K562 (cell line): ENCODE measurements at regions not wholly inside any gene's neighbourhood (a gene's known extent, or its start where the extent isn't known, plus 50 kb on each side); places are given as distances from the start of the nearest gene placed in this dataset.
A peak's percentile ranks its signal among the peaks of the same experiment; 100 is the strongest.

ENCODE experiments used
- ATAC-seq: fragments of 200-7000 bp; cut with Tn5 transposase; 3 replicates; pipeline ENCODE4 v1.9.1; 2020; ENCODE audit warnings: moderate library complexity
- BruUV-seq: library from RNA; stranded (reverse); fragments of 400-500 nt; replicated peaks from 2 replicates; lab custom pipeline; 2021; lab: Mats Ljungman, UMichigan
- CTCF ChIA-PET: fragments of 300-600 bp; formaldehyde crosslinking; extraction: SDS; loops from one replicate; lab custom pipeline; 2021; ENCODE audit warnings: low intra/inter-chr PET ratio; lab: Yijun Ruan, JAX
- POLR2A ChIA-PET: fragments of 300-600, 350-650 bp; sonication (Branson Sonifier 250); formaldehyde crosslinking; extraction: SDS; loops from one replicate; lab custom pipeline; 2021; ENCODE audit warnings: antibody characterized with exemption, inconsistent platforms; lab: Yijun Ruan, JAX
- DNase-seq, 4 experiments: peaks; one replicate each; pipeline versions ENCODE4 v3.0.0 to v3.0.0-alpha.2; 2011 to 2018; ENCODE audit warnings: low spot score in 3 of 4, mixed read lengths in 3 of 4; ENCODE audit errors: extremely low read depth in 1 of 4
- FAIRE-seq: peaks from 2 replicates; lab custom pipeline; 2011; peaks lifted over from hg19 to GRCh38; lab: Jason Lieb, UNC
- H2AFZ ChIP-seq: 2 replicates; pipeline ENCODE4 v1.6.0; 2011; ENCODE audit warnings: low read depth, low read length, control low read depth, inconsistent platforms
- H3K27ac ChIP-seq: fragments of 200-600 bp; 3 replicates; pipeline ENCODE4 v1.8.0; 2011; ENCODE audit warnings: low read depth, mild to moderate bottlenecking, control low read depth, inconsistent platforms, low read length, moderate library complexity, mixed read lengths; ENCODE audit errors: extremely low read depth
- H3K27me3 ChIP-seq, 2 experiments: fragments of 300-600 bp in 1 of 2; 2 replicates in 1 of 2; 3 replicates in 1 of 2; pipeline versions ENCODE4 v1.6.0 to v1.8.0; 2011; ENCODE audit warnings: inconsistent platforms in 2 of 2, low read length in 2 of 2, mild to moderate bottlenecking in 1 of 2, mixed read lengths in 1 of 2, moderate library complexity in 1 of 2; ENCODE audit not compliant: control insufficient read depth in 2 of 2, insufficient read depth in 2 of 2
- H3K36me3 ChIP-seq: fragments of 300-600 bp; 3 replicates; pipeline ENCODE4 v1.8.0; 2011; ENCODE audit warnings: mild to moderate bottlenecking, low read length, inconsistent platforms; ENCODE audit not compliant: control insufficient read depth, insufficient read depth
- H3K4me1 ChIP-seq, 2 experiments: fragments of 200-600 bp in 1 of 2; replicated peaks in 1 of 2; 2 replicates in 1 of 2; 3 replicates in 1 of 2; pipeline versions ENCODE4 v1.5.1 to v1.8.0; 2011; ENCODE audit warnings: inconsistent platforms in 2 of 2, low read length in 2 of 2, mild to moderate bottlenecking in 1 of 2, mixed read lengths in 1 of 2, moderate library complexity in 1 of 2; ENCODE audit not compliant: control insufficient read depth in 2 of 2, insufficient read depth in 2 of 2
- H3K4me2 ChIP-seq: 2 replicates; pipeline ENCODE4 v1.6.1; 2011; ENCODE audit warnings: low read length, control low read depth, inconsistent platforms, mixed read lengths; ENCODE audit not compliant: insufficient read depth
- H3K4me3 ChIP-seq: fragments of 200-600 bp; sonication (generic), shearing (Covaris generic); 2 replicates; pipeline ENCODE4 v1.5.1; 2016; ENCODE audit warnings: control low read depth, inconsistent platforms
- H3K79me2 ChIP-seq: fragments of 200-600 bp; 3 replicates; pipeline ENCODE4 v1.8.0; 2011; ENCODE audit warnings: low read length, inconsistent platforms; ENCODE audit not compliant: control insufficient read depth, insufficient read depth
- H3K9ac ChIP-seq, 2 experiments: 2 replicates each; pipeline versions ENCODE4 v1.6.0 to v1.6.1; 2011; ENCODE audit warnings: low read depth in 2 of 2, low read length in 2 of 2, control low read depth in 1 of 2, inconsistent platforms in 1 of 2, mild to moderate bottlenecking in 1 of 2, mixed read lengths in 1 of 2; ENCODE audit not compliant: insufficient read depth in 1 of 2
- H3K9me1 ChIP-seq: one replicate; pipeline ENCODE4 v1.6.0; 2011; ENCODE audit warnings: inconsistent platforms, mild to moderate bottlenecking, low read length, moderate library complexity; ENCODE audit not compliant: control insufficient read depth, insufficient read depth
- H3K9me3 ChIP-seq: replicated peaks from 2 replicates; pipeline ENCODE4 v1.5.1; 2011; ENCODE audit warnings: low read depth, low read length, inconsistent platforms; ENCODE audit not compliant: control insufficient read depth, insufficient read depth
- H4K20me1 ChIP-seq: replicated peaks from 2 replicates; pipeline ENCODE4 v1.6.1; 2011; ENCODE audit warnings: low read length, inconsistent platforms, mixed read lengths; ENCODE audit not compliant: control insufficient read depth, insufficient read depth
- CHD2 ChIP-seq: IDR thresholded peaks from 2 replicates; pipeline ENCODE4 v1.6.1; 2011; ENCODE audit warnings: low read depth, low read length
- ELF4 ChIP-seq: fragments of 450-650 bp; formaldehyde crosslinking; IDR thresholded peaks from 2 replicates; pipeline ENCODE4 v1.4.0; 2022; ENCODE audit warnings: missing genetic modification characterization
- MYNN ChIP-seq, 2 experiments: sonication (generic); formaldehyde crosslinking in 1 of 2; IDR thresholded peaks; 2 replicates each; pipeline versions ENCODE4 v1.5.0 to v1.6.1; 2016 to 2020; ENCODE audit warnings: antibody characterized with exemption in 1 of 2, missing genetic modification reagents in 1 of 2
- NFYB ChIP-seq: IDR thresholded peaks from 2 replicates; pipeline ENCODE4 v1.6.1; 2011; ENCODE audit warnings: mild to moderate bottlenecking, moderate library complexity; ENCODE audit not compliant: insufficient read length; ENCODE audit errors: extremely low read depth
- RFX1 ChIP-seq: fragments of 450-650 bp; IDR thresholded peaks from 2 replicates; pipeline ENCODE4 v1.6.1; 2016; ENCODE audit warnings: mild to moderate bottlenecking, moderate library complexity
- SMARCB1 ChIP-seq: IDR thresholded peaks from 2 replicates; pipeline ENCODE4 v1.6.1; 2011; ENCODE audit warnings: improper control_type of control experiment, low read depth; ENCODE audit not compliant: insufficient read length
- ZNF212 ChIP-seq: fragments of 450-650 bp; formaldehyde crosslinking; IDR thresholded peaks from 2 replicates; pipeline ENCODE4 v1.4.0; 2020; ENCODE audit warnings: mild to moderate bottlenecking
- ZNF316 ChIP-seq: fragments of 450-650 bp; IDR thresholded peaks from 2 replicates; pipeline ENCODE4 v1.6.1; 2016
- WGBS: fragments of 100-300 bp; shearing (Covaris generic); methylation state at CpG from one replicate; pipeline ENCODE4 v1.1.6; 2016; ENCODE audit warnings: low coverage, mixed read lengths; ENCODE audit not compliant: insufficient coverage; ENCODE audit errors: missing lambda C conversion rate; 5-methylcytosine and 5-hydroxymethylcytosine counted together
- in situ Hi-C: fragments of 300-500 bp; cut with MboI; formaldehyde crosslinking; loops from 4 replicates; pipeline ENCODE4 v1.15.0; 2018; ENCODE audit warnings: inconsistent platforms, mixed read lengths
- intact Hi-C: fragments of 100-400 bp; cut with micrococcal nuclease; formaldehyde crosslinking; loops from 2 replicates; pipeline ENCODE4 v1.14.2; 2022

GRCh38 chr5:30453168-30453567, 740.3 kb upstream of the CDH6 start (continued):
- TF ChIP-seq CHD2 (no peak), NFYB (no peak)

GRCh38 chr5:30450153-30450552, 743.3 kb upstream of the CDH6 start:
- H3K4me3 ChIP-seq = no peak overlapping the region
- FAIRE-seq (no peak), ATAC-seq (no peak)
- intact Hi-C loops = no loop called here
- no peak overlapping the region for H3K9ac ChIP-seq
- H3K9me1 ChIP-seq = no peaks in the 10 kb centered on the region
- POLR2A ChIA-PET = no interaction called here
- WGBS = 0% methylated on average over 1 of the region's 1 CpG
- H3K27me3 ChIP-seq = no peaks in the 10 kb centered on the region
- CTCF ChIA-PET = no interaction called here
- H3K4me1 ChIP-seq = no peaks in the 10 kb centered on the region
- peak; percentile 51; the same call in 1 of the 2 replicates for TF ChIP-seq ZNF316
- no peak for TF ChIP-seq ZNF212 (CRISPR knock-in tag)
- no peak for TF ChIP-seq MYNN (IDR thresholded peaks at IDR 0.05)
- no peak for TF ChIP-seq MYNN (CRISPR knock-in tag; IDR thresholded peaks at IDR 0.05)
- no peak for TF ChIP-seq RFX1
- TF ChIP-seq CHD2 = no peak
- TF ChIP-seq ELF4 (CRISPR knock-in tag) = no peak
- no peak for TF ChIP-seq SMARCB1
- TF ChIP-seq, all 486 proteins: peak for 1
- BruUV-seq = no TSS peak
- H3K27ac ChIP-seq = no peak overlapping the region
- in situ Hi-C loops = no loop called here
- H4K20me1 ChIP-seq = no peaks in the 10 kb centered on the region
- no peaks in the 10 kb centered on the region for H3K36me3 ChIP-seq
- H2AFZ ChIP-seq = no peak overlapping the region
- H3K4me2 ChIP-seq = no peak overlapping the region
- H3K79me2 ChIP-seq = no peaks in the 10 kb centered on the region
- no peaks in the 10 kb centered on the region for H3K9me3 ChIP-seq
- DNase-seq = no peak
